Muscle layer of duodenum (tissue), 2 donors: ENCODE measurements at regions not wholly inside any gene's neighbourhood (a gene's known extent, or its start where the extent isn't known, plus 50 kb on each side); places are given as distances from the start of the nearest gene placed in this dataset.

Experiments
- H3K27ac ChIP-seq: one replicate; pipeline ENCODE4 v1.7.0; 2013; ENCODE audit warnings: mild to moderate bottlenecking, low read length
- H3K27me3 ChIP-seq: one replicate; pipeline ENCODE4 v1.7.0; 2013; ENCODE audit warnings: low read depth, mild to moderate bottlenecking, control low read depth, low read length
- H3K36me3 ChIP-seq, 2 donors: one replicate each; pipeline ENCODE4 v1.7.0; 2013; ENCODE audit warnings: low read length in 2 of 2, control low read depth in 1 of 2, mild to moderate bottlenecking in 1 of 2; ENCODE audit not compliant: insufficient read depth in 2 of 2, control insufficient read depth in 1 of 2
- H3K4me1 ChIP-seq, 2 donors: one replicate each; pipeline ENCODE4 v1.7.0; 2013; ENCODE audit warnings: low read length in 2 of 2, mild to moderate bottlenecking in 2 of 2, control low read depth in 1 of 2, moderate library complexity in 1 of 2; ENCODE audit not compliant: insufficient read depth in 2 of 2, control insufficient read depth in 1 of 2
- H3K4me3 ChIP-seq, 2 donors: one replicate each; pipeline ENCODE4 v1.7.0; 2013; ENCODE audit warnings: low read length in 2 of 2, low read depth in 1 of 2, mild to moderate bottlenecking in 1 of 2
- H3K9me3 ChIP-seq, 2 donors: one replicate each; pipeline ENCODE4 v1.7.0; 2013; ENCODE audit warnings: low read length in 2 of 2, control low read depth in 1 of 2, mild to moderate bottlenecking in 1 of 2; ENCODE audit not compliant: control insufficient read depth in 1 of 2
- donor health status: healthy.

DNA sequence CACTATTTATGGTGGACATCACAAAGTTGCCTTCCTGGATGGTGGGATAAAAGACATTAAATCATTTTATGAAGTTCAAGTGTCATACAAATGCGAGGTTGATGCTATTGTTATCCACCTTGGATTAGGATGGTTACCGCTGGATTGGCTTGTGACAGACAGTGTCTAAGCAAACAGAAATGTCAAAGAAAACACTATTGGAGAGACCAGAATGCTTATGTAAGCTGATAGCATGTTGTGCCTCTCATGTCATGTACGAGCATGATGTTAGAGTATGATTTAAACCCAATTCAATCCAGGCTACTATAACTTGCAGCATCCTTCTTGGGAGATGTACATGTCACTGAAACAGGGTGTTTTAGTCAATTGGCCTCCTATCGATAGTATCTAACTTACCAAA, 178.8 kb upstream of the C9orf72 start:
- no peaks in the 10 kb centered on the region for H3K4me1 ChIP-seq

GRCh38 chr9:27755846-27756245, 182.6 kb upstream of the C9orf72 start:
- H3K36me3 ChIP-seq = no peaks in the 10 kb centered on the region
- no peaks in the 10 kb centered on the region for H3K4me1 ChIP-seq
- H3K27ac ChIP-seq = no peak overlapping the region
- no peaks in the 10 kb centered on the region for H3K9me3 ChIP-seq
- no peaks in the 10 kb centered on the region for H3K27me3 ChIP-seq
- H3K4me3 ChIP-seq = no peak overlapping the region

More for the DNA sequence above, 178.8 kb upstream of the C9orf72 start:
- H3K4me3 ChIP-seq = no peak overlapping the region
- no peaks in the 10 kb centered on the region for H3K9me3 ChIP-seq
- no peaks in the 10 kb centered on the region for H3K27me3 ChIP-seq
- H3K27ac ChIP-seq = no peak overlapping the region
- H3K36me3 ChIP-seq = no peaks in the 10 kb centered on the region

GRCh38 chr9:27756418-27756817, 183.1 kb upstream of the C9orf72 start:
- no peaks in the 10 kb centered on the region for H3K27me3 ChIP-seq
- no peaks in the 10 kb centered on the region for H3K9me3 ChIP-seq
- H3K4me3 ChIP-seq = no peak overlapping the region
- H3K27ac ChIP-seq = no peak overlapping the region
- no peaks in the 10 kb centered on the region for H3K36me3 ChIP-seq
- no peaks in the 10 kb centered on the region for H3K4me1 ChIP-seq

GRCh38 chr9:27763831-27764230, 190.6 kb upstream of the C9orf72 start:
- Histone ChIP-seq H3K27ac (no peak overlapping the region), H3K27me3 (no peaks in the 10 kb centered on the region), H3K4me3 (no peak overlapping the region), H3K9me3 (no peaks in the 10 kb centered on the region), H3K4me1 (peaks cover 0 to 5% of the 10 kb centered on the region in 2 donors), H3K36me3 (no peaks in the 10 kb centered on the region)

- Histone ChIP-seq H3K27ac (no peak overlapping the region), H3K27me3 (no peaks in the 10 kb centered on the region), H3K4me1 (peaks cover 0 to 5% of the 10 kb centered on the region in 2 donors), H3K36me3 (no peaks in the 10 kb centered on the region), H3K4me3 (no peak overlapping the region), H3K9me3 (no peaks in the 10 kb centered on the region)
Measured at GRCh38 chr9:27765266-27766072, 192.2 kb upstream of the C9orf72 start.

GRCh38 chr9:27766073-27766835, 193.0 kb upstream of the C9orf72 start:
- Histone ChIP-seq H3K27me3 (no peaks in the 10 kb centered on the region), H3K36me3 (no peaks in the 10 kb centered on the region), H3K4me3 (no peak overlapping the region), H3K9me3 (no peaks in the 10 kb centered on the region), H3K27ac (no peak overlapping the region), H3K4me1 (peaks cover 0 to 5% of the 10 kb centered on the region in 2 donors)

DNA sequence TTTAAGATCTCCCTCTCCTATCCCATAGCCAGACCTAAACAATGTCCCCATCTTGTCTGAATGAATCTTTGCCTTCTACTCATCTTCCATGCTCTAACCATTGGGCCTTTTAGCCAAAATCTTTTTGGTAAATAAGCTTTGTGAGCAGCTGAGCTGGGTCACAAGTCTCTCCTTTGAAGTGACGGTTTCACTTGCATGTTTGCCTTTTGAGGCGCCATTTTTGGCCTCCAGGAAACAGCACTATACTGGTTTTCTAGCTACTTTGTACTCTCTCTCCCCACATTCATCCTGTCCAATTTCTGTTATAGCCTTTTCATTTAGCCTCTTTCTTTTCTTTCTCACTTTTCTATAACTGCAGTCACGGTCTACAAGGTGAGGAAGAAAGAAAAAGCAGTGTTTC, 195.5 kb upstream of the C9orf72 start:
- H3K36me3 ChIP-seq = no peaks in the 10 kb centered on the region
- no peak overlapping the region for H3K27ac ChIP-seq
- H3K4me3 ChIP-seq = no peak overlapping the region
- H3K4me1 ChIP-seq = peaks cover 0 to 5% of the 10 kb centered on the region in 2 donors
- no peaks in the 10 kb centered on the region for H3K27me3 ChIP-seq
- H3K9me3 ChIP-seq = no peaks in the 10 kb centered on the region

- H3K27ac ChIP-seq = no peak overlapping the region
- H3K27me3 ChIP-seq = no peaks in the 10 kb centered on the region
- no peak overlapping the region for H3K4me3 ChIP-seq
- H3K36me3 ChIP-seq = no peaks in the 10 kb centered on the region
- no peaks in the 10 kb centered on the region for H3K9me3 ChIP-seq
- peaks cover 0 to 5% of the 10 kb centered on the region in 2 donors for H3K4me1 ChIP-seq
Measured at GRCh38 chr9:27770541-27770940, 197.3 kb upstream of the C9orf72 start.

- Histone ChIP-seq H3K27ac (no peak overlapping the region), H3K4me3 (no peak overlapping the region), H3K27me3 (no peaks in the 10 kb centered on the region), H3K36me3 (no peaks in the 10 kb centered on the region), H3K4me1 (no peaks in the 10 kb centered on the region), H3K9me3 (no peaks in the 10 kb centered on the region)
Measured at GRCh38 chr9:27771803-27772545, 198.7 kb upstream of the C9orf72 start.

- Histone ChIP-seq H3K27ac (no peak overlapping the region), H3K27me3 (no peaks in the 10 kb centered on the region), H3K4me1 (no peaks in the 10 kb centered on the region), H3K36me3 (no peaks in the 10 kb centered on the region), H3K9me3 (peaks cover 0 to 2% of the 10 kb centered on the region in 2 donors), H3K4me3 (no peak overlapping the region)
Measured at GRCh38 chr9:27784847-27785713, 211.8 kb upstream of the C9orf72 start.
